Mammary epithelial cell (primary cell): ENCODE measurements at regions not wholly inside any gene's neighbourhood (a gene's known extent, or its start where the extent isn't known, plus 50 kb on each side); places are given as distances from the start of the nearest gene placed in this dataset.

ENCODE experiments used
- EZH2 ChIP-seq: IDR thresholded peaks from 2 replicates; pipeline ENCODE4 v1.6.1; 2012; ENCODE audit warnings: low read length, inconsistent platforms, borderline replicate concordance
- TF ChIP-seq, protein P1 (sequence below), 2 donors: IDR thresholded peaks in 1 of 2; conservative IDR thresholded peaks in 1 of 2; 2 replicates each; pipeline ENCODE4 v1.5.1; 2011 to 2012; ENCODE audit warnings: inconsistent platforms in 2 of 2, low read length in 2 of 2, mild to moderate bottlenecking in 2 of 2, control low read depth in 1 of 2, low read depth in 1 of 2; ENCODE audit not compliant: insufficient read depth in 1 of 2; ENCODE audit errors: extremely low read depth in 1 of 2

GRCh38 chr9:95370064-95370463 lies 52.6 kb upstream of the FANCC start:
- TF ChIP-seq, protein P1, sequence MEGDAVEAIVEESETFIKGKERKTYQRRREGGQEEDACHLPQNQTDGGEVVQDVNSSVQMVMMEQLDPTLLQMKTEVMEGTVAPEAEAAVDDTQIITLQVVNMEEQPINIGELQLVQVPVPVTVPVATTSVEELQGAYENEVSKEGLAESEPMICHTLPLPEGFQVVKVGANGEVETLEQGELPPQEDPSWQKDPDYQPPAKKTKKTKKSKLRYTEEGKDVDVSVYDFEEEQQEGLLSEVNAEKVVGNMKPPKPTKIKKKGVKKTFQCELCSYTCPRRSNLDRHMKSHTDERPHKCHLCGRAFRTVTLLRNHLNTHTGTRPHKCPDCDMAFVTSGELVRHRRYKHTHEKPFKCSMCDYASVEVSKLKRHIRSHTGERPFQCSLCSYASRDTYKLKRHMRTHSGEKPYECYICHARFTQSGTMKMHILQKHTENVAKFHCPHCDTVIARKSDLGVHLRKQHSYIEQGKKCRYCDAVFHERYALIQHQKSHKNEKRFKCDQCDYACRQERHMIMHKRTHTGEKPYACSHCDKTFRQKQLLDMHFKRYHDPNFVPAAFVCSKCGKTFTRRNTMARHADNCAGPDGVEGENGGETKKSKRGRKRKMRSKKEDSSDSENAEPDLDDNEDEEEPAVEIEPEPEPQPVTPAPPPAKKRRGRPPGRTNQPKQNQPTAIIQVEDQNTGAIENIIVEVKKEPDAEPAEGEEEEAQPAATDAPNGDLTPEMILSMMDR (conservative IDR thresholded peaks at IDR 0.05 in 1 of 2, IDR thresholded peaks at IDR 0.05 in 1 of 2; ENCODE audit: extremely low read depth in 1 of 2, insufficient read depth in 1 of 2, low read depth in 1 of 2, low read length in 2 of 2), result no peak
- TF ChIP-seq EZH2, result no peak
